OCI-LY1 (cell line): ENCODE measurements at regions not wholly inside any gene's neighbourhood (a gene's known extent, or its start where the extent isn't known, plus 50 kb on each side); places are given as distances from the start of the nearest gene placed in this dataset.

Experiments used
- CTCF ChIP-seq: fragments of 200-600 bp; sonication (generic), shearing (Covaris generic); IDR thresholded peaks from 2 replicates; pipeline ENCODE4 v1.5.1; 2017; ENCODE audit warnings: mild to moderate bottlenecking, antibody characterized with exemption, low read length, moderate library complexity, mixed read lengths
- EZH2 ChIP-seq: fragments of 200-600 bp; sonication (generic), shearing (Covaris generic); IDR thresholded peaks from 2 replicates; pipeline ENCODE4 v1.8.0; 2017; ENCODE audit warnings: borderline replicate concordance, mixed run types, mild to moderate bottlenecking, antibody characterized with exemption, low read length, moderate library complexity, mixed read lengths

- TF ChIP-seq CTCF, result no peak
- no peak for TF ChIP-seq EZH2
These were observed 86.5 kb downstream of the BANF2 start for GRCh38 chr20:17786221-17786718.
